ENCODE measurements at regions not wholly inside any gene's neighbourhood (a gene's known extent, or its start where the extent isn't known, plus 50 kb on each side); places are given as distances from the start of the nearest gene placed in this dataset.

GRCh38 chr3:117892431-117892841, 1142.2 kb downstream of the IGSF11 start:
- DNase-seq (ENCODE audit: low read depth): no peak

DNA sequence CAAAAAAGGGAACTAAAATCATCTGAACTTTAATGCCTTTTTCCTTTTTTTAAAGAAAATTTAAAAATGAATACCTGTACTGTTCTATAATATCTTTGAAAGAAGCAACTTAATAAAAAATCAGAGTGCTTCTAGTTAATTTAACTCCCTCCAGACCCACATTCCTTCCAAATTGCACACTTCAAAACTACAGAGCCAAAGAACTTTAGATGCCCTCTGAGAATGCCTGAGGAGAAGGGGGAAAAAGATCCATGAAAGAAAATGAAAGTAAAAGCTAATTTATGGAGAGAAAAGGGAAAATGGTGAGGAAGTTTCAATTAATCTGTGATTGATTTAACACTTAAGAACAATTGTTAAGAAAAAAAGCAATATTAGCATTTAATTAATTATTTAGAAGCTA, 1141.6 kb downstream of the IGSF11 start:
- DNase-seq (ENCODE audit: low read depth): no peak

DNA sequence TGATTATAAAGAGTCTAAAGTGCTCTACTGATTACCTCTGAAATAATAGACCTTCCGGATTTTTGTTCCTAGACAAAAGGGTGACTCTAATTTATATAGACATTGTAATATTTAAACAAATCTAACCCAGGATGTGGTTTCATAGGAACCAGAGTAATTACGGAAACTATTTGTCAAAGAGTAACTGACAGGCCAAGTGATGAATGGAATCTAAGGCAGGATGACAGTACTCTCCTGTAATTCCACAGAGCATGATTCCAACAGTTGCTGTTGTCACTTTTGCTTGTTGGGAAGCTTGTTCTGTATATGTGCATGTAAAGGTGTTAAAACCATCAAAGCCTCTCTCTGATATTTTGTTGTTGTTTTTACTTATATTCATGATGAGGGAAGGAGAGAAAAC, 1141.0 kb downstream of the IGSF11 start:
- no peak for DNase-seq (ENCODE audit: low read depth)

GRCh38 chr3:117898722-117899522, 1135.7 kb downstream of the IGSF11 start:
- DNase-seq (ENCODE audit: low read depth): no peak

- DNase-seq (ENCODE audit: low read depth): no peak
Observed at GRCh38 chr3:117903226-117903625, 1131.4 kb downstream of the IGSF11 start.

DNA sequence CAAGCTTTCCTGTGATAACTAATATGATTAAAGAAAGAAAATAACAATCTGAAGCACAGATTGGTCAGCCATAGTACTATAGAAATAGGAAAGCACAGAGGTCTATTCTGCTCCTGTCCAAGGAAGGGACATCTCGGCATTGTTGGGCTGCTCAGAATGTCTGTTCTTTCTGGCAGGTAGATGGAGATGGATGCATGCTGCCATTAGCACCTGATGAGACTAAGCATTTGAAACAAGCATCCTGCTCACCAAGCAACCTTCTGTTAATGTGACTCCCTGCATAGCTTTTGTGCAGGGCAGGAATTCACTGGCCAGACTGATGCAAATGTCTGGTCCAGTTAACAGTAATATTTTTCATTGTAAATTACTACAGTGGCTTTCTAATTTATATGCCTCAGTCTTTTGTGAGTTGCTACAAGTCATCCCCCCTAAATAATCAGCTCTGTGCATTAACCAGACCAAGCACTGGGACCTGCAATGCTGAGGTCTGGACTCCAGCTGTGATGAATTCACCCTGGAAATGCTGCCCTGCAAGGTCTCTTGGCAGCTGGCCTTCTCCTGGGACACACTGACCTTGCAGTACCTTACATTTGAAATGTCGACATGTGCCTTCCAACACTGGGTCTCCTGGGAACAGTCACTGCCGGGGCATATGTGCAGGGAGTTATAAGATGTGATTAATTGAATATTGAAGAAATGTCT, 1123.7 kb downstream of the IGSF11 start:
- DNase-seq (ENCODE audit: low read depth): no peak

- no peak for DNase-seq (ENCODE audit: low read depth)
Observed at GRCh38 chr3:117912352-117912751, 1122.3 kb downstream of the IGSF11 start.

DNA sequence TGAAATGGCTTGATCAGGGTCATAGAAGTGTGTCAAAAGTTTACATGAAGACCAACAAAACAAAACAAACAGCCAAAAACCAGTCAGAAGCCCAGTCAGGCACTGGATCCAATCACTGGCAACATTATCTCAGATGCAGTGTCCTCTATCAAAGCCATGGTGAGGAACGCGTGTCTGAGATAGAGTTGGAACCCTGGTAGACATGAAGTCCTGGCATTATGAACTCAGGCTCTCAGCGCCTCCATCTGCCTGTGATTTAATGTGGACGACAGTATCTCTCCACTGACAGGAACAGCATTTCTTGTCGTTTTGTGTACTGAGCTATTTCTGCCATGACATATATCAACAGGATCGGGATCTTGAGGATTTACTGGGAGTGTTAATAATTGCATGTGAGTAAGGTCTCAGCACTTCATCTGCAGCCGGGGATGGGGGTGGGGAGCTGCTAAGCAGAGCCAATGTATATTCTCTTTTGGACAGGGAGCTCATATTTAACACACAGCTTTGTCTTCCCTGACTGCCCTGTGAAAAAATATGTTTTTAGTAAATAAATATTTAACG, 1120.0 kb downstream of the IGSF11 start:
- DNase-seq (ENCODE audit: low read depth): no peak

- DNase-seq (ENCODE audit: low read depth): no peak
Observed at GRCh38 chr3:117916839-117917238, 1117.8 kb downstream of the IGSF11 start.

GRCh38 chr3:117919621-117920020, 1115.0 kb downstream of the IGSF11 start:
- no peak for DNase-seq (ENCODE audit: low read depth)

- DNase-seq (ENCODE audit: low read depth): no peak
Observed at GRCh38 chr3:117920253-117920898, 1114.3 kb downstream of the IGSF11 start.

- DNase-seq (ENCODE audit: low read depth): no peak
Observed at GRCh38 chr3:117921411-117921810, 1113.2 kb downstream of the IGSF11 start.

- DNase-seq (ENCODE audit: low read depth): no peak
Observed at GRCh38 chr3:117922039-117922438, 1112.6 kb downstream of the IGSF11 start.

DNA sequence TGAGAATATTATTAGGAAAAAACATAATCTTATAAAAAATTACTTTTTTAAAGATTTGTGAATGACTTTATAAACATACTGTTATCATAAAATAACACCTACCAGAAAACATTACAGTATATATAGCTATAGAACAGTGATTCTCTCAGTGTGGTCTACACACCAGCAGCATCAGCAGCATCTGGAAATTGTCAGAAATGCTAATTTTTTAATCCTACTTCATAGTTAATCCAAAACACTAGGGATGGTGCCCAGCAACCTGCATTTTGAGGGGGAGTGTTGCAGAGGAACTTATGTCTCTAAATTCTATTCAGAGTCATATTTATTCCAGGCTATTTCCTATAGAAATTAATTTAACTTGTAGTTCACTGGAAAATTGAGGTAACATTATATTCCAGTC, 1107.8 kb downstream of the IGSF11 start:
- no peak for DNase-seq (ENCODE audit: low read depth)

DNA sequence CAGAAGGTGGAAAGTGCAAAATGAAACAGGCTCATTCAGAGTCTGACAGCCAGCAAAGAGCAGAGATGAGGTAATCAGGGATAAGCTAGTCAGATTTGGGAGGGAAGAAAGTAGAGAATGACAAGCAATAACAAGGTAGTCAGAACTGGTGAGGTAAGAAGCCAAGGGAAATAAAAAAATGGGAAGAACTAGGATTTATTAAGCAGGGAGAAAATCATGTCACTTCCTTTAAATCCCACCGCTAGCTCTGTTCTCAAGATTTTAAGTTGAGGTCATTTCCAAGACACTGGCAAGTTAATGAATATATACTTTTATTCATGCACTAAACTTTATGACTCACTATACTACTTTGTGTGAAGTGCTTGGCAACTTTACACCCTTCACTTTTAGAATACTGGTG, 1106.8 kb downstream of the IGSF11 start:
- DNase-seq (ENCODE audit: low read depth): no peak

DNA sequence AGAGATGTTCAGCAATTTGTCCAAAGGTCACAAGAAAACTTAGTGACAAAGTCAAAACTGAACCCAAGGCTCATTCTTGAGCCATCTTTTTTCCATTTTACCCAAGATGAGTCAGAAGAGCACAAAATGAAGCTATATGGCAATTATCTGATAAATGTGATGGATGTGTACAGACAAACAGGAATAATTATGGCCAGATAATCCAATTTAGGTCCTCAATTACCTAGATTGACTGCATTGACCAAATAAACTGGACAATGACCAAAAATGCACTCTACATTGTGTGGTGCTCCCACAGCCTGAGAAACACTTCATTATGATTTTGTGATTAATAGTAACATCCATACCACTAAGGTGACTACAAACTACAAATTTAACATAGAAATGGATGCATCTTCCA, 1105.8 kb downstream of the IGSF11 start:
- DNase-seq (ENCODE audit: low read depth): no peak

GRCh38 chr3:117932441-117932840, 1102.2 kb downstream of the IGSF11 start:
- DNase-seq (ENCODE audit: low read depth): no peak

GRCh38 chr3:117936159-117936558, 1098.5 kb downstream of the IGSF11 start:
- DNase-seq (ENCODE audit: low read depth): no peak

DNA sequence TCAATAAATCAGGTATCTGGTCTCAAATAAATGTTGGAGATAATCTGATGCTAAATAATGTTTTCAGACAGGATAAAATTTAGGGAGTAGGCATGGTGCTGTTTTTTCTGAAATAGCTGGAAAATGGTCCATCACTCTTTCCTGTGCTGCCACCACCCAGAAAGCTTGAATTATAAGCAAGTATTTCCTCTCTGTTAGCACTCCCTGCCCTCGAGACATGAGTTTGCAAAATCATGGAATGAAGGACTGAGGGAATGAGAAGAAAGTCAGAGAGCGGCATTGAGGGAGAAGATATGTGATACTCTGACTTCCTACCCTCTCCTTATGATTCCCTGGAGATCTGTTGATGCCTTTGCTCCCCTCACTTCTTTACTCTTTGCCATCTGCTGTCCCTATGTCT, 1095.7 kb downstream of the IGSF11 start:
- no peak for DNase-seq (ENCODE audit: low read depth)

GRCh38 chr3:117939425-117940027, 1095.1 kb downstream of the IGSF11 start:
- no peak for DNase-seq (ENCODE audit: low read depth)

GRCh38 chr3:117941015-117941414, 1093.6 kb downstream of the IGSF11 start:
- no peak for DNase-seq (ENCODE audit: low read depth)

- no peak for DNase-seq (ENCODE audit: low read depth)
Observed at GRCh38 chr3:117941756-117942155, 1092.9 kb downstream of the IGSF11 start.
